SK-N-MC (cell line): ENCODE measurements at regions not wholly inside any gene's neighbourhood (a gene's known extent, or its start where the extent isn't known, plus 50 kb on each side); places are given as distances from the start of the nearest gene placed in this dataset.

Source experiments
- EZH2 ChIP-seq: fragments of 200-600 bp; sonication (generic); IDR thresholded peaks from one replicate; pipeline ENCODE4 v1.6.1; 2017; ENCODE audit warnings: antibody characterized with exemption
- FOXP2 ChIP-seq: optimal IDR thresholded peaks from 2 replicates; pipeline ENCODE3; 2011; ENCODE audit warnings: mild to moderate bottlenecking, moderate library complexity; ENCODE audit not compliant: insufficient read depth; ENCODE audit errors: extremely low read length, control extremely low read depth
- POLR2AphosphoS5 ChIP-seq: IDR thresholded peaks from 2 replicates; pipeline ENCODE4 v1.6.1; 2012; ENCODE audit warnings: mild to moderate bottlenecking, low read depth, low read length, borderline replicate concordance

- TF ChIP-seq EZH2 = no peak
- no peak for TF ChIP-seq POLR2AphosphoS5
- no peak for TF ChIP-seq FOXP2
These were observed 112.1 kb upstream of the ARSJ start for GRCh38 chr4:114091546-114091945.
